ENCODE measurements at regions not wholly inside any gene's neighbourhood (a gene's known extent, or its start where the extent isn't known, plus 50 kb on each side); places are given as distances from the start of the nearest gene placed in this dataset.

DNA sequence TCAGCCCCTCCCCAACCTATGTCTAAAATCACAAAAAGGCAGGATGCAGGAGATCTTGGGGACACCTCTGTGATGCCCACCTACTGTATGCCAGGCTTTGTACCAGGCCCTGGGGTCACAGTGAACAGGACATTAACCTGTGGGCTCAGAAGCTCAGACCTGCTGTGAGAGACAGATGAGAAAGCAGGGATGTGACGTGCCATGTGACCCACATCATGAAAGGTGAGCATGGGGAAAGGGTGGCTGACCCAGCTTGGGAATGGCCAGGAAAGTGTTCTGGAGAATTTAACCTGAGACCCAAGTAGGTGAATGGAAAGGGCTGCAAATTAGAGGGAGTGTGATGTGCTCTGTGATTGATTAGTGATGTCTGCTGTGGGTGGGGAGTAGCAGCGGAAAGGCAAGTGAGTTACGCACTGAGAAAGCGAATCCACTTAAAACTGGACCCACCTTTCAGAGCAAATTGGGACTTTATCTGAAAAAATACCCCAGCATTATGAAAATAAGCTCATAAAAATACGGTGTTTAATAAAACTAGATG lies 132.2 kb downstream of the IRF8 start:
- no peak for DNase-seq
- Histone ChIP-seq H3K36me3 (no peaks in the 10 kb centered on the region), H3K9me3 (ENCODE audit: severe bottlenecking) (no peaks in the 10 kb centered on the region), H3K27me3 (ENCODE audit: insufficient read depth, low read depth, severe bottlenecking) (no peaks in the 10 kb centered on the region), H3K27ac (no peak overlapping the region), H3K4me3 (ENCODE audit: low read depth, low read length) (no peak overlapping the region)
- TF ChIP-seq, protein P1, sequence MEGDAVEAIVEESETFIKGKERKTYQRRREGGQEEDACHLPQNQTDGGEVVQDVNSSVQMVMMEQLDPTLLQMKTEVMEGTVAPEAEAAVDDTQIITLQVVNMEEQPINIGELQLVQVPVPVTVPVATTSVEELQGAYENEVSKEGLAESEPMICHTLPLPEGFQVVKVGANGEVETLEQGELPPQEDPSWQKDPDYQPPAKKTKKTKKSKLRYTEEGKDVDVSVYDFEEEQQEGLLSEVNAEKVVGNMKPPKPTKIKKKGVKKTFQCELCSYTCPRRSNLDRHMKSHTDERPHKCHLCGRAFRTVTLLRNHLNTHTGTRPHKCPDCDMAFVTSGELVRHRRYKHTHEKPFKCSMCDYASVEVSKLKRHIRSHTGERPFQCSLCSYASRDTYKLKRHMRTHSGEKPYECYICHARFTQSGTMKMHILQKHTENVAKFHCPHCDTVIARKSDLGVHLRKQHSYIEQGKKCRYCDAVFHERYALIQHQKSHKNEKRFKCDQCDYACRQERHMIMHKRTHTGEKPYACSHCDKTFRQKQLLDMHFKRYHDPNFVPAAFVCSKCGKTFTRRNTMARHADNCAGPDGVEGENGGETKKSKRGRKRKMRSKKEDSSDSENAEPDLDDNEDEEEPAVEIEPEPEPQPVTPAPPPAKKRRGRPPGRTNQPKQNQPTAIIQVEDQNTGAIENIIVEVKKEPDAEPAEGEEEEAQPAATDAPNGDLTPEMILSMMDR (IDR thresholded peaks at IDR 0.05; ENCODE audit: low read depth, low read length), result no peak

DNA sequence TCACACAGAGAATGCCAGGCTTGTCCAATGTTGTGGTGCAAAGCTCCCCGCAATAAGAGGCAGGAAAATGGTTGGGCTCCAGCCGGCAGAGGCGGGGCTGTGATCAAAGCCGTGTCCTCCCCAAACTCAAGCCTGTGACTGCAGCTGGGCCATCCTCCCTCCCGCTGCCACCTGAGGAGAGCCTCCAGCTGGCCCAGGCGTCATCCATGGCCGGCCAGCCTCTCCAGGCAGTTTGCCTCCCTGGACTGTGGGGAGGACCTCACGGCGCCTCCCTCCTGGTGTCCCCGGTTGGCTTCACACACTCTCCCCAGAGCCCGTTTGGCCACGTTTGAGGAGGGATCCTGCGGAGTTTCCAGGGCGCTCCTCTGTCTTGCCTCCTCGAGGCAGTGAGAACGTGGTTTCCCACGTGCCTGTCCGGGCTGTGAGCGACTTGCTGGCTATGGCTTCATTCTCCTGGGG lies 134.1 kb downstream of the IRF8 start:
- Histone ChIP-seq H3K36me3 (no peaks in the 10 kb centered on the region), H3K9me3 (ENCODE audit: severe bottlenecking) (no peaks in the 10 kb centered on the region), H3K27ac (no peak overlapping the region), H3K4me3 (ENCODE audit: low read depth, low read length) (no peak overlapping the region), H3K27me3 (ENCODE audit: insufficient read depth, low read depth, severe bottlenecking) (no peaks in the 10 kb centered on the region)
- TF ChIP-seq, protein P1 (IDR thresholded peaks at IDR 0.05; ENCODE audit: low read depth, low read length), result no peak
- peak; percentile 18 for DNase-seq

DNA sequence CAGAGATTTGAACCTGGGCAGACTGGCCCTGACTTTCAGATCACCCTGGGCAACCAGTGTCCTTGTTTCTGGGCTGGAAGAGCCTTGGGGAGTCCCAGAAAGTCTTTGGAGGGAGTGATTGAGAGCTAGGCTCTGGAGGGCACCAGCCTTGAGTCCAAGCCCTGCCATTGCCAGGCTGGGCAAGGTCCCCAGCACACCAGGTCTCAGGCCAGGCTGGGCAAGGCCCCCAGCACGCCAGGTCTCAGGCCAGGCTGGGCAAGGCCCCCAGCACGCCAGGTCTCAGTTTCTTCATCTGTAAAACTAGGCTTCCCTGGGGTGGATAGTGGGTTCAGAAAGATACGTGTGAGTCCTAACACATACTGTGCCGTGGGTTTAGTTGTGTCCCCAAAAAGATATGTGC lies 135.0 kb downstream of the IRF8 start:
- H3K27ac ChIP-seq, result no peak overlapping the region
- DNase-seq, result no peak
- TF ChIP-seq, protein P1 (IDR thresholded peaks at IDR 0.05; ENCODE audit: low read depth, low read length), result no peak
- H3K9me3 ChIP-seq (ENCODE audit: severe bottlenecking), result no peaks in the 10 kb centered on the region
- no peaks in the 10 kb centered on the region for H3K36me3 ChIP-seq
- no peaks in the 10 kb centered on the region for H3K27me3 ChIP-seq (ENCODE audit: insufficient read depth, low read depth, severe bottlenecking)
- H3K4me3 ChIP-seq (ENCODE audit: low read depth, low read length), result no peak overlapping the region

DNA sequence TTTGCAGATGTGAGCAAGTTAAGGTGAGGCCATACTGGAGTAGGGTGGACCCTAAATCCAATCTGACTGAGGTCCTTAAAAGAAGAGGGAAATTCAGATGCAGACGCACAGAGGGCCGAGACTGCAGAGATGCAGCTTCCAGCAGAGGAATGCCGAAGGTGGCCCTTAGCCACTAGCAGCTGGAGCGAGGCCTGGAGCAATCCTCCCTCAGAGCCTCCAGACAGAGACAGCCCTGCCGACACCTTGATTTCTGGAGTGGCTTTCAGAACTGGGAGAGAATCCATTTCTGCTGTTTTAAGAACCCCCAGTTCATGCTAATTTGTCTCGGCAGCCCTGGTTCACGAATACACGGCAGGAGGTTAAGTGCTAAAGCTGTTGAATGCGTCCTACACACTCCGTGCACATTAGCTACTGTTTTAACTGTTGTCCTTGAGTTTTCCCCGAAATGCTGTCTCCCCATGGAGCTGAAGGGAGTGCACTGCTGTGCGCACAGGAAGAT lies 135.5 kb downstream of the IRF8 start:
- Histone ChIP-seq H3K4me3 (ENCODE audit: low read depth, low read length) (no peak overlapping the region), H3K9me3 (ENCODE audit: severe bottlenecking) (no peaks in the 10 kb centered on the region), H3K36me3 (no peaks in the 10 kb centered on the region), H3K27ac (no peak overlapping the region), H3K27me3 (ENCODE audit: insufficient read depth, low read depth, severe bottlenecking) (no peaks in the 10 kb centered on the region)
- no peak for DNase-seq
- TF ChIP-seq, protein P1 (IDR thresholded peaks at IDR 0.05; ENCODE audit: low read depth, low read length), result no peak

DNA sequence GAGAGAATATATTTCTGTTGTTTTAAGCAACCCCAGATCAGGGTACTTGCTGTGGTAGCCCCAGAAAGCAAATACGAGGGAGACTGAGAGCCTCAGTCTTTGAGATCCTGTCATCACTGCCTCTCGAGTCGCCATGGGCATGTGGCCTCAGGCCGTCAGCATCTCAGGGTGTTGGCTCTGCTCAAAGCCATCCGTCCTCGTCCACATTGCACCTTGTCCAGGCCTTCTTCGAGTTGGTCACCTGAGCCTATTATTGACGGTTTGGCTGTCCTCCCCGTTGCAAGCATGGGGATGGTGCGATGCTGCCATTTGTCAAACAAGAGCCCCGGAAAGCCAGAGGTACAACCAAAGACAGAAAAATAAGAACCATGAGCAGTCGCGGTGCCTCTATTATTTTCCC lies 136.9 kb downstream of the IRF8 start:
- no peak overlapping the region for H3K4me3 ChIP-seq (ENCODE audit: low read depth, low read length)
- no peak for DNase-seq
- no peaks in the 10 kb centered on the region for H3K9me3 ChIP-seq (ENCODE audit: severe bottlenecking)
- H3K36me3 ChIP-seq, result no peaks in the 10 kb centered on the region
- TF ChIP-seq, protein P1 (IDR thresholded peaks at IDR 0.05; ENCODE audit: low read depth, low read length), result no peak
- H3K27me3 ChIP-seq (ENCODE audit: insufficient read depth, low read depth, severe bottlenecking), result no peaks in the 10 kb centered on the region
- no peak overlapping the region for H3K27ac ChIP-seq
